SU-DHL-6 (cell line): ENCODE measurements at regions not wholly inside any gene's neighbourhood (a gene's known extent, or its start where the extent isn't known, plus 50 kb on each side); places are given as distances from the start of the nearest gene placed in this dataset.

Experiments
- EZH2phosphoT487 ChIP-seq: fragments of 200-600 bp; sonication (generic), shearing (Covaris generic); conservative IDR thresholded peaks from 2 replicates; pipeline ENCODE4 v1.6.1; 2018; ENCODE audit warnings: mild to moderate bottlenecking, antibody characterized with exemption, low read length, moderate library complexity, mixed read lengths
- TF ChIP-seq, protein P1 (sequence below): fragments of 200-600 bp; sonication (generic); IDR thresholded peaks from one replicate; pipeline ENCODE4 v1.5.1; 2017; ENCODE audit warnings: antibody characterized with exemption, mild to moderate bottlenecking, low read length, moderate library complexity; ENCODE audit not compliant: insufficient read depth, poor library complexity, severe bottlenecking

DNA sequence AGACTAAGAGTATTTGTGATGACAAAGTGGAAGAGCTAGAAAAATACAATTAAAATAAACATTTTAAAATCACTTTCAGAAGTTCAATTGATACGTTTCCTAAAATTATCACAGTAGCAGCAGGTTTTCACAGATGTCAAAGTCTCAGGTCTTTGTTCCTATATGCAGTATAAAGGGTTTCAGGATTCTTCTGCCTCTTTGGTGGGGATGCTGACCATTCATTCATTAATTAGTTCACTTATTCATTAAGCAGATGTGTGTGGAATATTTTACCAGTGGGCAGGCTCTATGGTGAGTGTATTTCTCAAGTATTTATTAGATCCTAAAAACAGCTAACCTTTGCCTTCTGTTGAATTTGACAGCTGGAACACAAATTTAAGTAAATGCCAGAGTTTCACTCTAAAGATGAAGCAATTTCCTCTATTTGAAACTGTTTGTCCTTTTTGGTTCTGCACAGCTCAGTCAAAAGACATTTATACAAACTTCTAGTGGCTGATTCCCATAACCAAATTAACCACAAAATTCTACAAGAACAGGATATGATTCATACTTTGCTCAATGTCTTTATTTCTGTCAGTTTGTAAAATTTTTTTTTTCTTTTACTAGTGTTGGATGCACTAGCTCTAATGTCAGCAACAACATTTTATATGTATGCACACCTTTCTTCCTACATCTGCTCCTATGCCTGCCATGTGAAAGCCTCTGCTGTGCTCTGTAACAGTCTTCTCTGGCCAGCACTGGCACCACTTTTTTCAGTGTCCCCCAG lies 75.9 kb upstream of the PRR16 start:
- TF ChIP-seq EZH2phosphoT487: no peak
- TF ChIP-seq, protein P1, sequence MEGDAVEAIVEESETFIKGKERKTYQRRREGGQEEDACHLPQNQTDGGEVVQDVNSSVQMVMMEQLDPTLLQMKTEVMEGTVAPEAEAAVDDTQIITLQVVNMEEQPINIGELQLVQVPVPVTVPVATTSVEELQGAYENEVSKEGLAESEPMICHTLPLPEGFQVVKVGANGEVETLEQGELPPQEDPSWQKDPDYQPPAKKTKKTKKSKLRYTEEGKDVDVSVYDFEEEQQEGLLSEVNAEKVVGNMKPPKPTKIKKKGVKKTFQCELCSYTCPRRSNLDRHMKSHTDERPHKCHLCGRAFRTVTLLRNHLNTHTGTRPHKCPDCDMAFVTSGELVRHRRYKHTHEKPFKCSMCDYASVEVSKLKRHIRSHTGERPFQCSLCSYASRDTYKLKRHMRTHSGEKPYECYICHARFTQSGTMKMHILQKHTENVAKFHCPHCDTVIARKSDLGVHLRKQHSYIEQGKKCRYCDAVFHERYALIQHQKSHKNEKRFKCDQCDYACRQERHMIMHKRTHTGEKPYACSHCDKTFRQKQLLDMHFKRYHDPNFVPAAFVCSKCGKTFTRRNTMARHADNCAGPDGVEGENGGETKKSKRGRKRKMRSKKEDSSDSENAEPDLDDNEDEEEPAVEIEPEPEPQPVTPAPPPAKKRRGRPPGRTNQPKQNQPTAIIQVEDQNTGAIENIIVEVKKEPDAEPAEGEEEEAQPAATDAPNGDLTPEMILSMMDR: no peak
